Iris pigment epithelial cell (primary cell): ENCODE measurements at regions not wholly inside any gene's neighbourhood (a gene's known extent, or its start where the extent isn't known, plus 50 kb on each side); places are given as distances from the start of the nearest gene placed in this dataset.

ENCODE experiments used
- DNase-seq: peaks from one replicate; pipeline ENCODE4 v3.0.0-alpha.2; 2011; ENCODE audit warnings: low read depth

- DNase-seq, result peak; percentile 62
Observed at GRCh38 chr10:2980791-2981360, 86.5 kb upstream of the PFKP start.

- peak; percentile 57 for DNase-seq
Observed at GRCh38 chr10:2980116-2980515, 87.2 kb upstream of the PFKP start.

- peak; percentile 70 for DNase-seq
Observed at GRCh38 chr10:2979306-2979705, 88.0 kb upstream of the PFKP start.

- no peak for DNase-seq
Observed at GRCh38 chr10:2978574-2979273, 88.6 kb upstream of the PFKP start.

GRCh38 chr10:2978111-2978510 lies 89.2 kb upstream of the PFKP start:
- DNase-seq, result peak; percentile 75

GRCh38 chr10:2974503-2975207 lies 92.7 kb upstream of the PFKP start:
- no peak for DNase-seq

GRCh38 chr10:2974083-2974482 lies 93.3 kb upstream of the PFKP start:
- no peak for DNase-seq

- no peak for DNase-seq
Observed at GRCh38 chr10:2972810-2973209, 94.5 kb upstream of the PFKP start.

- no peak for DNase-seq
Observed at GRCh38 chr10:2972216-2972615, 95.1 kb upstream of the PFKP start.

- no peak for DNase-seq
Observed at GRCh38 chr10:2970190-2970823, 97.0 kb upstream of the PFKP start.

- peak; percentile 41 for DNase-seq
Observed at GRCh38 chr10:2968401-2969058, 98.8 kb upstream of the PFKP start.

- DNase-seq, result no peak
Observed at GRCh38 chr10:2966134-2966533, 101.2 kb upstream of the PFKP start.

- DNase-seq, result no peak
Observed at GRCh38 chr10:2964632-2965296, 102.6 kb upstream of the PFKP start.

GRCh38 chr10:2963889-2964631 lies 103.3 kb upstream of the PFKP start:
- no peak for DNase-seq

GRCh38 chr10:2962194-2962593 lies 105.2 kb upstream of the PFKP start:
- no peak for DNase-seq

GRCh38 chr10:2958659-2959058 lies 108.7 kb upstream of the PFKP start:
- DNase-seq, result no peak

GRCh38 chr10:2957785-2958184 lies 109.6 kb upstream of the PFKP start:
- DNase-seq, result no peak

GRCh38 chr10:2955064-2955463 lies 112.3 kb upstream of the PFKP start:
- no peak for DNase-seq

GRCh38 chr10:2953495-2953894 lies 113.9 kb upstream of the PFKP start:
- no peak for DNase-seq

GRCh38 chr10:2951235-2951835 lies 116.0 kb upstream of the PFKP start:
- no peak for DNase-seq

GRCh38 chr10:2950546-2950945 lies 116.8 kb upstream of the PFKP start:
- DNase-seq, result no peak
